ENCODE measurements at regions not wholly inside any gene's neighbourhood (a gene's known extent, or its start where the extent isn't known, plus 50 kb on each side); places are given as distances from the start of the nearest gene placed in this dataset.

- Histone ChIP-seq H3K4me3 (no peak overlapping the region), H3K4me1 (replicated peaks) (no peaks in the 10 kb centered on the region), H3K9me3 (no peaks in the 10 kb centered on the region), H3K27ac (no peak overlapping the region), H3K36me3 (no peaks in the 10 kb centered on the region), H3K27me3 (replicated peaks; ENCODE audit: insufficient read depth) (no peaks in the 10 kb centered on the region)
- DNase-seq (ENCODE audit: low spot score): no peak
- no peak for TF ChIP-seq POLR2AphosphoS5 (IDR thresholded peaks at IDR 0.05)
- TF ChIP-seq POLR2A (IDR thresholded peaks at IDR 0.05): no peak
- no peak for TF ChIP-seq CTCF (IDR thresholded peaks at IDR 0.05)
- intact Hi-C loops (cut with DNase I): no loop called here
- WGBS: 67% methylated on average over 3 of the region's 3 CpGs
Observed at GRCh38 chr4:131509521-131509920, 1639.6 kb upstream of the PCDH10 start.

DNA sequence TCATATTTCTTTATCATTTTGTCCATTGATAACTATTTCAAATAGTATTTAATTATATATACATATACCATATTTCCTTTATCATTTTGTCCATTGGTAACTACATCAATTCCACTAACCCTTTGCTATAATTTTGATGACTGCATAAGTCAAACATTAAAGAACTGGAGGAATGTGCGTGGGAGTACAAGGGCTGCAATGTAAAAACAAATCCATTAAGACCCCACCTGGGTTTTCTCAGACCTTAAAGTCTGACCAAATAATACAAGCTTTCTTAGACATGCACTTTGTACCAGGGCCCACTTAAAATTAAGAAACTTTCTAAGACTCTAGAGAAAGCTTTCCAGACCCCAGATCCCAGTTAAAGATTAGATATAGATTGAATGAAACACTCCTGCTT lies 1622.4 kb upstream of the PCDH10 start:
- 74% methylated on average over 1 of the region's 1 CpG for WGBS
- no peak for TF ChIP-seq POLR2AphosphoS5 (IDR thresholded peaks at IDR 0.05)
- no peak for TF ChIP-seq POLR2A (IDR thresholded peaks at IDR 0.05)
- TF ChIP-seq CTCF (IDR thresholded peaks at IDR 0.05): no peak
- Histone ChIP-seq H3K36me3 (no peaks in the 10 kb centered on the region), H3K4me1 (replicated peaks) (no peaks in the 10 kb centered on the region), H3K27ac (no peak overlapping the region), H3K27me3 (replicated peaks; ENCODE audit: insufficient read depth) (no peaks in the 10 kb centered on the region), H3K9me3 (no peaks in the 10 kb centered on the region), H3K4me3 (no peak overlapping the region)
- intact Hi-C loops (cut with DNase I): no loop called here
- DNase-seq (ENCODE audit: low spot score): no peak

GRCh38 chr4:131531087-131531486 lies 1618.0 kb upstream of the PCDH10 start:
- no peak for TF ChIP-seq POLR2A (IDR thresholded peaks at IDR 0.05)
- TF ChIP-seq CTCF (IDR thresholded peaks at IDR 0.05): no peak
- no peak for TF ChIP-seq POLR2AphosphoS5 (IDR thresholded peaks at IDR 0.05)
- intact Hi-C loops (cut with DNase I): no loop called here
- H3K27ac ChIP-seq: no peak overlapping the region
- H3K4me1 ChIP-seq (replicated peaks): no peaks in the 10 kb centered on the region
- DNase-seq (ENCODE audit: low spot score): no peak
- WGBS: 87% methylated on average over 6 of the region's 6 CpGs
- H3K9me3 ChIP-seq: no peaks in the 10 kb centered on the region
- H3K4me3 ChIP-seq: no peak overlapping the region
- H3K27me3 ChIP-seq (replicated peaks; ENCODE audit: insufficient read depth): no peaks in the 10 kb centered on the region
- H3K36me3 ChIP-seq: no peaks in the 10 kb centered on the region

DNA sequence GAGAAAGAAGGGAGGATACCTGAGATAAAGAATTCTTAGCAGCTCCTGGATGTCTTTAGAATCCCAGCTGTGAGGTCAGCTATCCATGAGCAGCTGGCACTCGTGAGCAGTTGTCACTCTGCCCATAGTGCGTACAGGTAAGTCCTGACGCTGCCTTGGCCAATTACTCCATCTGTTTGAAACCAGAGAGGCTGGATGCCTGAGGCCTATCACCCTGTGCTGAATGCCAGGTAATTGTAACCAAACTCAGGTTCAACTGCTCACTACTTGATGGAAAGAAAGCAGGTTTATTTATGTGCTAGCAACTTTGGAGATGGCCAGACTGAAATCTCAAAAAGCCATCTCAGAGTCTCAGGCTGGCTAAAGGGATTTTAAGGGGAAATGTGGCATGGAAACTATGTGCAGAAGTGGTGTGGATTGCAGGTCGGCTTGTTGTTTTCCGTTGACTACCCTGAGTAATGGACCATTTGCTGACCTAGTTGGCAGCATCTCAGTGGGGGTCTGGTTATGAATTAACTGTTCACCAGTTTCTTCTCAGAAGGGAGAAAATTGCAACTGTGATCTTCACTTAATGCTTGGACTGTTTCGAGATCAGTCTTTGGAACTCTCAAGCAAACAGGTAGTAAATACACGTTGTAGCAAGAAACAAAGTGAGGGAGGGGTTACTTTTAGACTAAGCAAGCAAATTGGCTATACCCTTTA lies 1614.0 kb upstream of the PCDH10 start:
- WGBS: 63% methylated on average over 7 of the region's 7 CpGs
- intact Hi-C loops (cut with DNase I): no loop called here
- no peaks in the 10 kb centered on the region for H3K27me3 ChIP-seq (replicated peaks; ENCODE audit: insufficient read depth)
- no peak overlapping the region for H3K27ac ChIP-seq
- H3K4me1 ChIP-seq (replicated peaks): no peaks in the 10 kb centered on the region
- no peak for DNase-seq (ENCODE audit: low spot score)
- no peaks in the 10 kb centered on the region for H3K36me3 ChIP-seq
- H3K9me3 ChIP-seq: no peaks in the 10 kb centered on the region
- H3K4me3 ChIP-seq: no peak overlapping the region
- TF ChIP-seq POLR2A (IDR thresholded peaks at IDR 0.05) (no peak), POLR2AphosphoS5 (IDR thresholded peaks at IDR 0.05) (no peak), CTCF (IDR thresholded peaks at IDR 0.05) (no peak)

DNA sequence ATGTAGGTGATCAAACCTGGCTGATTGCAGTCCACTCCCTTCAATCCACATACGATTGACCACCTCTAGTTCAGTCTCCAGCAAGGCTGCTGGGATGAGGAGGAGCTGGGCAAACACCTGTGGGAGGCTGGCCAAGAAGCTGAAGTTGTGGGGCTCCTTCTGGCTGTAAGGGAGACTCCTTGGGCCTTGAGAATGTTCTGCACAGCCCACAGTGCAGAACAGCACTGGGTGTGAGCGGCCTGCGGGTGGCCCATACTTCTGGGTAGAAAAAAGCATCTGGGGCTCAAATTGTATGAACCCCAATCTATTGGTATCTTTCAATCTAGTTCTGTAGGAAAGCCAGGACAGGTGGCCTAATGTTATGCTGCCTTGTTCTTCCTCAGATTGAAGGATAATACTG lies 1608.8 kb upstream of the PCDH10 start:
- Histone ChIP-seq H3K9me3 (no peaks in the 10 kb centered on the region), H3K27ac (no peak overlapping the region), H3K4me1 (replicated peaks) (no peaks in the 10 kb centered on the region), H3K27me3 (replicated peaks; ENCODE audit: insufficient read depth) (no peaks in the 10 kb centered on the region), H3K36me3 (no peaks in the 10 kb centered on the region), H3K4me3 (no peak overlapping the region)
- 93% methylated on average over 3 of the region's 3 CpGs for WGBS
- TF ChIP-seq POLR2A (IDR thresholded peaks at IDR 0.05): no peak
- no peak for TF ChIP-seq CTCF (IDR thresholded peaks at IDR 0.05)
- TF ChIP-seq POLR2AphosphoS5 (IDR thresholded peaks at IDR 0.05): no peak
- intact Hi-C loops (cut with DNase I): no loop called here
- no peak for DNase-seq (ENCODE audit: low spot score)
